Keratinocyte (primary cell): ENCODE measurements at regions not wholly inside any gene's neighbourhood (a gene's known extent, or its start where the extent isn't known, plus 50 kb on each side); places are given as distances from the start of the nearest gene placed in this dataset.

Source experiments
- DNase-seq: peaks from one replicate; pipeline ENCODE4 v3.0.0-alpha.2; 2011; ENCODE audit warnings: low read depth, missing footprints, low spot score
- FAIRE-seq: peaks from 2 replicates; lab custom pipeline; 2011; peaks lifted over from hg19 to GRCh38; lab: Jason Lieb, UNC
- H2AFZ ChIP-seq: 2 replicates; pipeline ENCODE4 v1.6.0; 2012; ENCODE audit warnings: low read length, control low read depth, inconsistent platforms; ENCODE audit not compliant: control insufficient read depth
- H3K27ac ChIP-seq: 2 replicates; pipeline ENCODE4 v1.5.1; 2011; ENCODE audit warnings: low read length; ENCODE audit not compliant: control insufficient read depth, insufficient read depth
- H3K27me3 ChIP-seq: 3 replicates; pipeline ENCODE4 v1.6.0; 2011; ENCODE audit warnings: low read length; ENCODE audit not compliant: control insufficient read depth, insufficient read depth; ENCODE audit errors: extremely low read depth
- H3K36me3 ChIP-seq, 2 experiments: 2 replicates in 1 of 2; 3 replicates in 1 of 2; pipeline ENCODE4 v1.5.1; 2011; ENCODE audit warnings: low read length in 2 of 2, mild to moderate bottlenecking in 1 of 2; ENCODE audit not compliant: control insufficient read depth in 2 of 2, insufficient read depth in 2 of 2; ENCODE audit errors: extremely low read depth in 1 of 2
- H3K4me1 ChIP-seq: 3 replicates; pipeline ENCODE4 v1.5.1; 2011; ENCODE audit warnings: low read length; ENCODE audit not compliant: control insufficient read depth, insufficient read depth; ENCODE audit errors: extremely low read depth
- H3K4me2 ChIP-seq: 3 replicates; pipeline ENCODE4 v1.6.0; 2011; ENCODE audit warnings: low read depth, low read length; ENCODE audit not compliant: control insufficient read depth, insufficient read depth; ENCODE audit errors: extremely low read depth
- H3K4me3 ChIP-seq, 3 experiments: fragments of 200-600 bp in 1 of 3; sonication (generic) in 1 of 3; 2 replicates in 2 of 3; 3 replicates in 1 of 3; pipeline ENCODE4 v1.5.1; 2011 to 2016; ENCODE audit warnings: low read length in 3 of 3, mild to moderate bottlenecking in 3 of 3, control low read depth in 2 of 3, inconsistent platforms in 1 of 3, low read depth in 1 of 3, mixed read lengths in 1 of 3, mixed run types in 1 of 3, moderate library complexity in 1 of 3; ENCODE audit not compliant: control insufficient read depth in 2 of 3, insufficient read depth in 2 of 3; ENCODE audit errors: extremely low read depth in 1 of 3
- H3K79me2 ChIP-seq: 2 replicates; pipeline ENCODE4 v1.6.0; 2012; ENCODE audit warnings: low read length; ENCODE audit not compliant: control insufficient read depth, insufficient read depth
- H3K9ac ChIP-seq: 3 replicates; pipeline ENCODE4 v1.6.0; 2011; ENCODE audit warnings: low read length; ENCODE audit not compliant: control insufficient read depth, insufficient read depth; ENCODE audit errors: extremely low read depth
- H3K9me1 ChIP-seq: 3 replicates; pipeline ENCODE4 v1.6.0; 2011; ENCODE audit warnings: low read length; ENCODE audit not compliant: control insufficient read depth, insufficient read depth; ENCODE audit errors: extremely low read depth
- H3K9me3 ChIP-seq: 2 replicates; pipeline ENCODE4 v1.5.1; 2012; ENCODE audit warnings: low read depth, low read length; ENCODE audit not compliant: control insufficient read depth
- H4K20me1 ChIP-seq: 3 replicates; pipeline ENCODE4 v1.6.0; 2011; ENCODE audit warnings: low read length; ENCODE audit not compliant: control insufficient read depth, insufficient read depth; ENCODE audit errors: extremely low read depth
- EZH2 ChIP-seq: IDR thresholded peaks from one replicate; pipeline ENCODE4 v1.6.1; 2012; ENCODE audit warnings: inconsistent platforms, mild to moderate bottlenecking, low read length, moderate library complexity
- dilution Hi-C: fragments of 300-500 bp; cut with MboI; formaldehyde crosslinking; loops from one replicate; pipeline ENCODE4 v1.7.0; 2020; ENCODE audit warnings: low sequenced_read_pairs; ENCODE audit not compliant: extremely low pct_ligation_motif_present
- TF ChIP-seq, protein P1 (sequence below), 3 experiments: IDR thresholded peaks in 1 of 3; conservative IDR thresholded peaks in 1 of 3; optimal IDR thresholded peaks in 1 of 3; 2 replicates in 2 of 3; 3 replicates in 1 of 3; pipeline versions ENCODE3 to v1.5.1; 2011; ENCODE audit warnings: low read length in 3 of 3, mild to moderate bottlenecking in 3 of 3, moderate library complexity in 2 of 3, control low read depth in 1 of 3, inconsistent platforms in 1 of 3; ENCODE audit not compliant: insufficient read depth in 2 of 3; ENCODE audit errors: extremely low read depth in 1 of 3

DNA sequence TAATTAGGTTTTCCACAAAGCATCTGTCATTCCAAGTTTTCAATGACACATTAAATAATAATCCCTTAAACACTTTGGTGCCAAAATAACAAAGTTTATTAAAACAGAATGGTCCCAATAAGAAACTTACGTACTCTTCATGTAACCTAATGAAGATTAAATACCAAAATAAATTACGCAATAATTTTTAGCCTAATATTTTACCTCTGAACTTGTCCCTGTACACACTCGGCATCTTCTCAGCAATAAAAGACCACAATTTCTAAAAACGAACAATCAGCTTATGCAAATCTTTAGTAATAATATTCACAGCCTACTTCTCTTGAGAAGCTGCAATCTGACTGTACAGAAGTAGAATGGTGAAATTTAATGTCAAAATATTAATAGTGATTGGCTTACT, 163.6 kb downstream of the ZDHHC21 start:
- H3K9ac ChIP-seq: no peak overlapping the region
- no peak for DNase-seq
- no peaks in the 10 kb centered on the region for H3K9me3 ChIP-seq
- dilution Hi-C loops: no loop called here
- no peaks in the 10 kb centered on the region for H3K9me1 ChIP-seq
- H3K4me3 ChIP-seq: no peak overlapping the region
- no peak overlapping the region for H3K27ac ChIP-seq
- no peak for TF ChIP-seq EZH2
- TF ChIP-seq, protein P1, sequence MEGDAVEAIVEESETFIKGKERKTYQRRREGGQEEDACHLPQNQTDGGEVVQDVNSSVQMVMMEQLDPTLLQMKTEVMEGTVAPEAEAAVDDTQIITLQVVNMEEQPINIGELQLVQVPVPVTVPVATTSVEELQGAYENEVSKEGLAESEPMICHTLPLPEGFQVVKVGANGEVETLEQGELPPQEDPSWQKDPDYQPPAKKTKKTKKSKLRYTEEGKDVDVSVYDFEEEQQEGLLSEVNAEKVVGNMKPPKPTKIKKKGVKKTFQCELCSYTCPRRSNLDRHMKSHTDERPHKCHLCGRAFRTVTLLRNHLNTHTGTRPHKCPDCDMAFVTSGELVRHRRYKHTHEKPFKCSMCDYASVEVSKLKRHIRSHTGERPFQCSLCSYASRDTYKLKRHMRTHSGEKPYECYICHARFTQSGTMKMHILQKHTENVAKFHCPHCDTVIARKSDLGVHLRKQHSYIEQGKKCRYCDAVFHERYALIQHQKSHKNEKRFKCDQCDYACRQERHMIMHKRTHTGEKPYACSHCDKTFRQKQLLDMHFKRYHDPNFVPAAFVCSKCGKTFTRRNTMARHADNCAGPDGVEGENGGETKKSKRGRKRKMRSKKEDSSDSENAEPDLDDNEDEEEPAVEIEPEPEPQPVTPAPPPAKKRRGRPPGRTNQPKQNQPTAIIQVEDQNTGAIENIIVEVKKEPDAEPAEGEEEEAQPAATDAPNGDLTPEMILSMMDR (optimal IDR thresholded peaks at IDR 0.05 in 1 of 3, IDR thresholded peaks at IDR 0.05 in 1 of 3, conservative IDR thresholded peaks at IDR 0.05 in 1 of 3; ENCODE audit: extremely low read depth in 1 of 3, insufficient read depth in 2 of 3, low read length in 3 of 3): no peak
- H3K79me2 ChIP-seq: no peaks in the 10 kb centered on the region
- peaks cover 13% of the 10 kb centered on the region for H3K4me1 ChIP-seq
- H3K36me3 ChIP-seq: no peaks in the 10 kb centered on the region
- no peak overlapping the region for H2AFZ ChIP-seq
- H4K20me1 ChIP-seq: no peaks in the 10 kb centered on the region
- no peak overlapping the region for H3K4me2 ChIP-seq
- FAIRE-seq: no peak
- H3K27me3 ChIP-seq: no peaks in the 10 kb centered on the region

DNA sequence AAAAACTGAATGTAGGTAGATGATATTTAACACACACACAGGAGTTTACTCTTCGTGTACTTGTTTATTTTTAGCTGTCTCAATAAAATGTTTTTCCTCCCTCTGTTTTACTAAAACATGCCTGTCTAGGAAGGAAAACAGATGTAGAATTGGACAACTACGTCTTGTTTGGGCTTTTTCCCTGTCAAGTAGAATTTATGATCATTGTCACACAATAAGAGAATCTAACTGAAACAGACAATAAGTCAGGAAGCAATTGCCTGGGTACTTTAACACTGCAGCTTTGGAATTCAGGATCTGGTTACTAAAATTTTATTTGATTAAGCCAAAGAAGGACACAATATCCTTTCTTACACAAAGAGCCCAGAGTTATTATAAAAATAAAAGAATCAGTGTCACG, 164.2 kb downstream of the ZDHHC21 start:
- Histone ChIP-seq H3K9me3 (no peaks in the 10 kb centered on the region), H3K4me2 (no peak overlapping the region), H2AFZ (no peak overlapping the region), H3K4me1 (peaks cover 11% of the 10 kb centered on the region), H3K9ac (no peak overlapping the region), H3K4me3 (no peak overlapping the region), H3K36me3 (no peaks in the 10 kb centered on the region), H3K27me3 (no peaks in the 10 kb centered on the region), H3K79me2 (no peaks in the 10 kb centered on the region), H3K9me1 (no peaks in the 10 kb centered on the region), H4K20me1 (no peaks in the 10 kb centered on the region), H3K27ac (no peak overlapping the region)
- dilution Hi-C loops: no loop called here
- FAIRE-seq (no peak), DNase-seq (no peak)
- no peak for TF ChIP-seq EZH2
- TF ChIP-seq, protein P1 (optimal IDR thresholded peaks at IDR 0.05 in 1 of 3, IDR thresholded peaks at IDR 0.05 in 1 of 3, conservative IDR thresholded peaks at IDR 0.05 in 1 of 3; ENCODE audit: extremely low read depth in 1 of 3, insufficient read depth in 2 of 3, low read length in 3 of 3): no peak
